OCI-LY7 (cell line): ENCODE measurements at regions not wholly inside any gene's neighbourhood (a gene's known extent, or its start where the extent isn't known, plus 50 kb on each side); places are given as distances from the start of the nearest gene placed in this dataset.

ENCODE experiments used
- CTCF ChIP-seq: fragments of 200-600 bp; sonication (generic); conservative IDR thresholded peaks from 2 replicates; pipeline ENCODE4 v1.5.1; 2014; ENCODE audit warnings: mild to moderate bottlenecking, antibody characterized with exemption, low read length, moderate library complexity, mixed read lengths
- EZH2phosphoT487 ChIP-seq: fragments of 200-600 bp; sonication (generic); IDR thresholded peaks from 2 replicates; pipeline ENCODE4 v1.6.1; 2018; ENCODE audit warnings: low read depth, borderline replicate concordance, mild to moderate bottlenecking, mixed run types, antibody characterized with exemption, low read length, moderate library complexity, mixed read lengths

- TF ChIP-seq CTCF = no peak
- no peak for TF ChIP-seq EZH2phosphoT487
Measured at GRCh38 chr14:23899788-23900187, 53.8 kb upstream of the DHRS4 start.
